IPS-NIHi11 (cell line): ENCODE measurements at regions not wholly inside any gene's neighbourhood (a gene's known extent, or its start where the extent isn't known, plus 50 kb on each side); places are given as distances from the start of the nearest gene placed in this dataset.
"Not testable (repeated sequence)": the region's sequence is repeated elsewhere in the genome, so short reads cannot be mapped to it uniquely, and the experiment has no call there.

ENCODE experiments used
- DNase-seq: peaks from one replicate; pipeline ENCODE4 v3.0.0; 2012; ENCODE audit warnings: mixed read lengths, low spot score

DNA sequence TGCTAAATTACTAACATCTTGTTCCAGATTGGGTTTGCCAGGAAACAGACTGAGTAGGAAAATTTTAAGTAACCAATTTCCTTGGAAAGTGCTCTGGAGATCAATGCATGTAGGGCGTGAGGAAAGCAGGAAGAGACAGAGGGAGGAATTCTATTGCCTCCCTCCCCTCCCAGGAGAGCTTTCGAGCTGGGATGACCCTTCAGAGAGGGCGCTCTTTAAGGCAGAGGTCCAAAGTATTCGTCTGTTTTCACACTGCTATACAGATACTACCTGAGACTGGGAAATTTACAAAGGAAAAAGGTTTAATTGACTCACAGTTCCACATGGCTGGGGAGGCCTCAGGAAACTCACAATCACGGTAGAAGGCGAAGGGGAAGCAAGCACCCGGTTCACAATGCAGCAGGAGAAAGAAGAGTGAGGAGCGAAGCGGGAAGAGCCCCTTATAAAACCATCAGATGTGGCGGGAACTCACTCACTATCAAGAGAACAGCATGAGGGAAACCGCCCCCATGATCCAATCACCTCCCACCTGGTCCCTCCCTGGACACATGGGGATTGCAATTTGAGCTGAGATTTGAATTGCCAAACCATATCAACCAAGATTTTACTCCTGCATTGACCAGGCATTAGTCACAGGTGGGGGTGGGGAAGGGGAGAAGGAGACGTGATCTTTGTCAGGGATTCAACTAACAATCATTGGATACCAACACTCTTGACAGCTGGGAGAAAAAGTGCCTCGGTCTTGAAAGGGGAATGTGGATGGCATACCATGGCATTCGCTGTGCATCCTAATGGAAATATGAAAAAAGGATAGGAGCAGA is 63.8 kb downstream of the SLITRK2 start:
- peak; percentile 7 for DNase-seq

DNA sequence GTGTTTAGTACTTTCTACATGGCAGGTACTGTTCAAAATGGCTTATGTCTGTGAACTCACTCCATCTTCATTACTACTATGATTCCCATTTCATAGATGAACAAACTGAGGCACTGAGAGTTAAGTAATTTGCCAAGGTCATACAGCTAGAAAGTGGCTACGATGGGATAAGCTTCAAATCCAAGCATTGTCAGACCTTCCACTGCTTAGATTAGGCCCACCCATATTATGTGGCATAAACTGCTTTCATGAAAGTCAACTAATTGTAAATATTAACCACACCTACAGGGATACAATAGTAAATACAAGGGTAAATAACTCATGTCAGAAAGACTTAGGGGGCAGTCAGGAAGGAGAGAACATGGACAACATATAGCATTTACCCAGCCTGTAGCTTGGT is 68.8 kb downstream of the SLITRK2 start:
- no peak for DNase-seq

DNA sequence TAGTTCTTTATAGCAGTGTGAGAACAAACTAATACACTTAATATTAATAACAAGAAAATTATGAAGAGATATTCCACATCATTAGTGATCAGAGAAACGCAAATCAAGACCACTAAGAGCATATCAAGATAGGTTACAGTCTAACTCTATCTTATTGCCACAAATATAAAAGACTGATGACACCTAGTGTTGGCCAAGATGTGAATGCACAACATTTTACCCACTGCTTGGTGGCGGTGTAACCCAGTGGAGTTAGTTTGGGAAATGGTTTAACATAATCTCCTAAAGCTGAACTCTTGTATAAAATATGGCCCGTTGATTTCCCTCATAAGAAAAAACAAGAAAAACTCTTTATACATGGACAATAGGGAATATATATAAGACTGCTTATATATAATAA is 92.4 kb downstream of the SLITRK2 start:
- no peak for DNase-seq

GRCh38 chrX:145919400-145919799 is 101.8 kb downstream of the SLITRK2 start:
- DNase-seq, result no peak

DNA sequence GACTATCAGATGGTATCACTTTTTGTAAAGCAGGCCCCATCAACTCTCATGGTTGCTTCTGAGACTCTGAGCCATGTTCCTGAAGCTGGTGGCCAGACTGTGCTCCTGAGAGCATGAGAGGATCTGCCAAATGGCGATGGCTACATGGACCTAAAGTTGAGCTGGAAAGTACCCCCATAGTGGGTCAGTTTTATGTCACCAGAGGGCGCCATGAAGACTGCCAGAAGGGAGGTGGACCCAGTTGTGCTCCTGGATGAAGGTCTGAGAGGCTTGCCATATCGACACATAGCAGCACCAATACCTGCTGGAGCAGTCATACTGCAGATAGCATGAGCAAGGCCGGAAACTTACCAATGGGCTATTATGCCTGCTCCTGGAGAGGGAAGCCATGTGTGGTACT is 105.7 kb downstream of the SLITRK2 start:
- DNase-seq, result peak; percentile 7

- DNase-seq, result no peak
Measured at GRCh38 chrX:145936769-145937168, 119.1 kb downstream of the SLITRK2 start.

GRCh38 chrX:145949056-145949455 is 131.4 kb downstream of the SLITRK2 start:
- DNase-seq, result no peak

DNA sequence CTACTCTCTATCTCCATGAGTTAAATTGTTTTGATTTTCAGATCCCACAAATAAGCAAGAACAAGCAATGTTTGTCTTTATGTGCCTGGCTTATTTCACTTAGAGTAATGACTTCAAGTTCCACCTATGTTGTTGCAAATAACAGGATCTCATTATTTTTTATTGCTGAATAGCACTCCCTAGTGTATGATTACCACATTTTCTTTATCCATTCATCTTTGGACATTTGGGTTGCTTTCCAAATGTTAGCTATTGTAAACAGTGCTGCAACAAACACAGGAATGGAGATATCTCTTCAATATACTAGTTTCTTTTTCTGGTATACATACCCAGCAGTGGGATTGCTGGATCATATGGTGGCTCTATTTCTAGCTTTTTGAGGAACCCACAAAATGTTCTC is 136.0 kb downstream of the SLITRK2 start:
- DNase-seq, result no peak

- DNase-seq, result no peak
Measured at GRCh38 chrX:145990051-145990450, 172.4 kb downstream of the SLITRK2 start.

- DNase-seq, result no peak
Measured at GRCh38 chrX:146006637-146007036, 189.0 kb downstream of the SLITRK2 start.

DNA sequence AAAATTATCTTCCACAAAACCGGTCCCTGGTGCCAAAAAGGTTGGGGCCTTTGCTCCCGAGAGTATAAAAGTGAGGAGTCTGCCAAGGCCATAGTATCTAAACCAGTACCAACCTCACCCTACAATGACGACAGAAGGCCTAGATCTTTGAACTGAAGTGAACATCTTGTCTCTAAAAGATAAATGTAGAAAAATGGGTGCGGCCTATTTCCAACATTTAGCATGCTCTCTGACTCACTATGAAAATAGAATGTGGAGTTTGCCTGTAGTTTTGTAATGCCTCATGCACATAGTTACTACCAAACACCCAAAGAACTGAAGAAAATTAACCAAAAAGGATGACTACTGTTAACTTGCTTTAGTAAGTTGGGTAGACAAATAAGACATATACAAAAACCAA is 218.4 kb downstream of the SLITRK2 start:
- DNase-seq, result no peak

- DNase-seq, result no peak
Measured at GRCh38 chrX:146041741-146042140, 224.1 kb downstream of the SLITRK2 start.

DNA sequence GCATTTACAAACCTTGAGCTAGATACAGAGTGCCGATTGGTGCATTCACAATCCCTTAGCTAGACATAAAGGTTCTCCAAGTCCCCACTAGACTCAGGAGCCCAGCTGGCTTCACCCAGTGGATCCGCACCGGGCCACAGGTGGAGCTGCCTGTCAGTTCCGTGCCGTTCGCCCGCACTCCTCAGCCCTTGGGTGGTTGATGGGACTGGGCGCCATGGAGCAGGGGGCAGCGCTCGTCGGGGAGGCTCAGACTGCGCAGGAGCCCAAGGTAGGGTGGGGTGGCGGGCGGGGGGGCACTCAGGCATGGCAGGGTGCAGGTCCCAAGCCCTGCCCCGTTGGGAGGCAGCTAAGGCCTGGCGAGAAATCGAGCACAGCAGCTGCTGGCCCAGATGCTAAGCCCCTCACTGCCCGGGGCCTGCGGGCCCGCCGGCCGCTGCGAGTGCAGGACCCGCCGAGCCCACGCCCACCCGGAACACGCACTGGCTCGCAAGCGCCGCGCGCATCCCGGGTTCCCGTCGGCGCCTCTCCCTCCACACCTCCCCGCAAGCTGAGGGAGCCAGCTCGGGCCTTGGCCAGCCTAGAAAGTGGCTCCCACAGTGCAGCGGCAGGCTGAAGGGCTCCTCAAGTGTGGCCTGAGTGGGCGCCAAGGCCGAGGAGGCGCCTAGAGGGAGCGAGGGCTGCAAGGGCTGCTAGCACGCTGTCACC is 228.5 kb downstream of the SLITRK2 start:
- DNase-seq, result not testable (repeated sequence)

DNA sequence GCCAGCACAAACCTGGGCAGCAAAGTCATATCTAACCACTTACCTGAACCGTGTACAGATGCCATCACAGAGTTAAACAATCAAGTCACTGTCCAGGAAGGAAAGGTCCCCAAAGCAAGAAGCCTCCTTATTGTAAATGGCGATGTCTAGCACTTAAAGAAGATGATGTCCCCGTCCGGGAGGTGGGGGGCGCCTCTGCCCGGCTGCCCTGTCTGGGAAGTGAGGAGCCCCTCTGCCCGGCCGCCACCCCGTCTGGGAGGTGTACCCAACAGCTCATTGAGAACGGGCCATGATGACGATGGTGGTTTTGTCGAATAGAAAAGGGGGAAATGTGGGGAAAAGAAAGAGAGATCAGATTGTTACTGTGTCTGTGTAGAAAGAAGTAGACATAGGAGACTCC is 231.9 kb downstream of the SLITRK2 start:
- not testable (repeated sequence) for DNase-seq

- no peak for DNase-seq
Measured at GRCh38 chrX:146054311-146054710, 236.7 kb downstream of the SLITRK2 start.

- no peak for DNase-seq
Measured at GRCh38 chrX:146055733-146056132, 238.1 kb downstream of the SLITRK2 start.

DNA sequence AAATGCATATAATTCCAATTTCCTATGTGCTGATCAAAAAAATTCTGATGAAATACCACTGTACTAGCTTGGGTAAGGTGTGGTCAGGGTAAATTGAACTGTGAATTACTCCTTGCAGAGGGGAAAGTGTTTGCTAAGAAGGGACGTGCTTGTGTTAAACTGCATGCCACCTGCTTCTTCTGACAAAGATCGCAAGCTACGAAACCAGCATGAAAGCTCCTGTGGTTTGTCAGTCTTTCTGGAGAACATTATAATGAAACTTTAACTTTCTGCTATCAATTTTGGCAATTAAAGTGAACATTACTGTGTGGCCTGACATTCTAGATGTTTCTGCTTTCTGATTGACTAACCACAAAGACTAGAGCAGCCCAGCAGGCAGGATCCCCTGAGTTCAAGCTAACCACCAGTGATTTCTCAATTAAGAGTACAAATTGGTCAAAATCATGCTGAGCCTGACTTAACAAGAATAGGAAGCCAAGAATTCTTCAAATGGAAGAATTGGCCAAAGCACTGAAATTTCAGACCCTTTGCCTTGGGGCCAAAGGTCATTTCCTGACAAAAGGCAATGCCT is 239.0 kb downstream of the SLITRK2 start:
- no peak for DNase-seq

GRCh38 chrX:146064156-146064555 is 246.5 kb downstream of the SLITRK2 start:
- no peak for DNase-seq

DNA sequence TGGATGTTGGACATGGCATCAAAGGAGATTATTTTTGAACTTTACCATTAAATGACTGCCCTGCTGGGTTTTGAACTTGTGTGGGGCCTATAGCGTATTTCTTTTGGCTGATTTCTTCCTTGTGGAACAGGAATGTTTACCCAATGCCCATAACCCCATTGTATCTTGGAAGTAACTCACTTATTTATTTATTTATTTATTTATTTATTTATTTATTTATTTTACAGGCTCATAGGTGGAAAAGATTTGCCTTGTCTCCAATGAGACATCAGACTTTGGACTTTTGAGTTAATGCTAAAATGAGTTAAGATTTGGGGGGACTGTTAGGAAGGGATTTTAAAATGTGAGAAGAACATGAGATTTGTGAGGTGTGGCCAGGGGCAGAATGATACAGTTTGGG is 273.1 kb downstream of the SLITRK2 start:
- DNase-seq, result no peak

DNA sequence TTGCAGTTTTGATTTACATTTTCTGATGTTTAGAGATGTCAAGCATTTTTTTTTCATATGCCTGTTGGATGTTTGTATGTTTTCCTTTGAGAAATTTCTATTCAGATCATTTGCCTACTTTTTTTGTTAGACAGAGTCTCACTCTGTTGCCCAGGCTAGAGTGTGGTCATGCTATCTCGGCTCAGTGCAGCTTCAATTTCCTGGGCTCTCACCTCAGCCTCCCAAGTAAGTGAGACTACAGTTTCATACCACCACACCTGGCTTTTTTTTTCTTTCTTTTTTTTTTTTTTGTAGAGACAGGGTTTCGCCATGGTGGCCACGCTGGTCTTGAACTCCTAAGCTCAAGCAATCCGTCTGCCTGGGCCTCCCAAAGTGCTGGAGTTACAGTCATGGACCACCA is 291.7 kb downstream of the SLITRK2 start:
- no peak for DNase-seq

GRCh38 chrX:146119074-146119473 is 301.4 kb downstream of the SLITRK2 start:
- DNase-seq, result not testable (repeated sequence)

DNA sequence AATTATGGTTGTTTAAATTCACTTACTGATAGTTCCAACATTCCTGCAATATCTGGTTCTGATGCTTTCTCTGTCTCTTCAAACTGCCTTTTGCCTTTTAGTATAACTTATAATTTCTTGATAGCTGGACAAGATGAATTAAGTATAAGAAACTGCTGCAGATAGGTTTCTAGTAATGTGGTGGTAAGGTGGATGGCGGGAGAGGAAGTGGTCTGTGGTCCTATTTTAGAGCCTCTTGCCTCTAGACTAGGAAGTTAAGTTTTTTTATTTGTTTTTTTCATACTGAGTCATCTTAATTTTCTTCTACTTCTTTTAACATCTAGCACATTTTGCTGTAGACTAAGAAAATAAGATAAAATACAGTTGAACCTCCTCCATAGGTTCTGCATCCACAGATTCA is 310.0 kb downstream of the SLITRK2 start:
- DNase-seq, result no peak

GRCh38 chrX:146141221-146141620 is 323.6 kb downstream of the SLITRK2 start:
- DNase-seq, result no peak
